ENCODE measurements at regions not wholly inside any gene's neighbourhood (a gene's known extent, or its start where the extent isn't known, plus 50 kb on each side); places are given as distances from the start of the nearest gene placed in this dataset.
A peak's percentile ranks its signal among the peaks of the same experiment; 100 is the strongest.

DNA sequence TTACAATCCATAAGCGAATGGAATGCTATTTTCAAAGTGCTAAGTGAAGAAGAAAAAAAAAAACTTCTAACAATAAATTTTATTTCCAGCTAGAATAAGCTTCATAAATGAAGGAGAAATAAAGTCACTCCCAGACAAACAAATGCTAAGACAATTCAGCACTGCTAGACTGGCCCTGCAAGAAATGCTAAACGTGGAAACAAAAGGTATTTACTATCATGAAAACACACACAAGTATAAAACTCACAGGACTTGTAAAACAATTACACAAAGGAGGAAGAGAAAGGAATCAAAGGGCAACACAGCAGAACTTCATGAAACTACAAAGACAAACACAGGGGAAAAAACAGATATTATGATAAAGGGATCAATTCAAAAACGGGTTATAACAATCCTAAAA is 85.8 kb upstream of the NELL2 start:
- DNase-seq (ENCODE audit: extremely low read depth, low read depth, low spot score) = no peak

DNA sequence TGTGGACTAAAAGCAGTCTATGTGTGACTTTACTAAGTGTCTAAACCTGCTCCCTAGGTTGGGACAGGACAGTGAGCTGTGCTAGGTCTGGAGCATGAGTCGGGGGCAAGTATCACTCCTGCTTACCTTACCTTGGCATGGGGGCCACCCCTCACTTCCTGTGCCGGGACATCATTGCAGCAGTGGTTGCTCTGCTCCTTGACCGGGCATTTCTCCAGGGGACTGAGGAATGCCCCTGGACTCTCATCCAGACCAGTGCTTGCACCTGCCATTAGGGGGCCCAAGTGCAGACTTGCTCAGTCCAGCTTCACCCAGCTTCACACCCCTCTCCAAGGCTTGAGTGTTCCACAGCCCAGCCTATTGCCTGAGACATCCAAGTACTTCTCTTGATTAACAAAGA is 84.7 kb upstream of the NELL2 start:
- DNase-seq (ENCODE audit: extremely low read depth, low read depth, low spot score) = no peak

DNA sequence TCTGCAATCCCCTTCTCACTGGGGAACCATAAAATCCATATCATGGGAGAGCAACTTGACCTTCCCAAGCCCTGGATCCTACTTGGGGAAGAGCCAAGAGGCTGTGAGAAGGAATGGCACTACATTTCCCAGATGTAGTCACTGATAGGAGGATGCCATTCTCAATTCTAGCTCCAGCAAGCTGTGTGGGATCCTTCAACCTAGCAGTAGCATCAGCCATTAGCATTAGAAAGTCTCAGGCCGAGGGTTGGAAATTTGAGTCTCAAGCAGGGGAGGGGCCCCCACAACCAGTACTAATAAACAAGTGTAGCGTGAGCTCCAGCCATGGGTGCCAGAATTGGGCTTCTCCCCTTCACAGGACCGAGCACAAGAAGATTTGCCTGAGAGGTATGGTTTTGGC is 84.3 kb upstream of the NELL2 start:
- no peak for DNase-seq (ENCODE audit: extremely low read depth, low read depth, low spot score)

DNA sequence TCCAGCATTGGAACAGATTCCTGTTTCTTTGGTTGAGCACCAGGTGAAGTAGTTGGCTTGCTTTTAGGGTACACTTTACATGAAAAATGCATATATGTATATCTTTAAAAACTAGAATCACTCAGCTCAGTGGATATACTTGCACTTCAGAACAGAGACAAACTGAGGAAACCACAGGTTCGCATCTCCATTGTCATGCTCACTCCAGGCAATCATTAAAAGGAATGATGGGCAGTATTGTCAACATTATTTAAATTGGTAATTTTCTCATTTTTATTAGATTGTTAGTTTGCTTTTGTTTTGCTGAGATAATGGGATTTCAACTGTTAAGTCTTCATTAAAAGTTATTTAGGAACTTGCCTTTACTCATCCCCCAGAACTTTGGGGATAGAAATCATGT is 71.0 kb upstream of the NELL2 start:
- no peak for DNase-seq (ENCODE audit: extremely low read depth, low read depth, low spot score)

DNA sequence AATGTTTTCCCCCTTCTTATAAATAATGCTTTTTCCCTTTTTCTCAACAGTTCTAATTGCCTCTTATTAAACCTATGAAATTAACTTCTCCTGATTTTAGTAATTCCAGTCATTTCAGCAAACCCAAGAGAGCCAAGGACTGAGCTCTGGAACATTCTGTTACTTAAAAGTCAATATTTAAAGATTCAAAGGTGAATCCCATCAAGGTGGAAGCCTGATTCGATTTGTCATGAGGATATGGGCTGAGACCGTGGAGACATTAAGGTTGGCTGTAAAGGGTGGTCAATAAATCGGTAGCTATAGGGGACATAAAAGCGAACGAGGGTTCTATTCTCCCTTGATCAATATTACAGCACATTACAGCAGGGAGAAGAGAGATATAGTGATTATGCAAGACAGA is 66.6 kb upstream of the NELL2 start:
- no peak for DNase-seq (ENCODE audit: extremely low read depth, low read depth, low spot score)

DNA sequence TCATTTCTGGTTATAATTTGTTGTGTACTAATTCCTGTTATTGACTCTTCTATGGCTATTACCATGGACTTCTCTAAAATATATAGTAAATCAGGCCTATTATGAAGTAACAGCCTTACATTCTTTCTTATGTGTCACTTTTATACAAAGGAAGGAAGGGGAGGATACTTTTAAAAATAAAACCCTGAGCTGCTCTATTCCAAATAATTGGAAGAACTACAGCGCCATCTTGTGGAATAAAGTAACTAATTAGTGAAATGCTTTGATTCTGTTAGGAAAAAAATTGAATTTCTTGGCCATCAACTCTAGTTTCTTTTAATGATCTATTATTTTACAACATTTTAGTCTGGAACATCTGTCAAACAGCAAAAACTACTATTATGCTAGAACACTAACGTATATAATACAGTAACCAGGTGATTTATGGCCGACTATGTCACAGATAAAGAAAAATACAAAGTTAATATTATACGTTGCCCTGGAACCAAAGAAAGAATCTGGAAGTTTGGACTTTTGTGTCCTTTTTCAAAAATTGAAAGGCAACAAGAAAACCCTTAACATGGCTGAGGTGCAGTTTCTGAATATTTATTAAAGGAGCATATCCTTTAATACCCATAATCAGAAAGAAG is 55.0 kb upstream of the NELL2 start:
- DNase-seq (ENCODE audit: extremely low read depth, low read depth, low spot score) = peak; percentile 64

DNA sequence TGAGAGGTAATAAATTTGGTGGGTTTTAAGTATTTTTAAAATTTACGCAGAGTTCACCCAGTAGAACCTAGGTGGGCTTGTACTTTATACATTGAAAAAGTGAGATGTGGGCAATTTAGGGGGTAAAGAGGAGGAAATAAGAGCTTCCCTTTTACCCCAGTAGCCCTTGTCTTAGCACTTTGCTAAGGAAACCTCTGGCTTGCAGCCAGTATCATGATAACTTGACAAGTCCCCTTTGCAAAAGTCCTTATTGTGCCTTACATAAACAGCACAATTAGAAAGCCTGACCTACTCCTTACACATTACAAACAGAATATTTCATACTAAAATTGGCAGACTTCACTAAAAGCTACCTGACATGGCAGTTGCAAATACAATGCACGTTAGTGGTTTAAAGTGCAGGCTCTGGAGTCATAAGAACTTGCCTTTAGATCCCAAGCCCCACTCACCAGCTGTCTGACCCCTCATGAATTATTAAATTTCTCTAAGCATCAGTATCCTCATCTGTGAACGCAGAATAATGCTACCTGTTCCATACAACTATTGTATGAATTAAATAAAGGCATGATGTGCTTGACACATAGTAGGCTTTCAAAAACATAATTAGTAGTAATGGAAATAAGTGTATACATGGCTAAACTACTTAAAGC is 53.2 kb upstream of the NELL2 start:
- DNase-seq (ENCODE audit: extremely low read depth, low read depth, low spot score) = no peak

All from glomerular endothelial cell (primary cell).